Brain microvascular endothelial cell (primary cell): ENCODE measurements at regions not wholly inside any gene's neighbourhood (a gene's known extent, or its start where the extent isn't known, plus 50 kb on each side); places are given as distances from the start of the nearest gene placed in this dataset.

Source experiments
- DNase-seq: peaks from one replicate; pipeline ENCODE4 v3.0.0-alpha.2; 2020
- H3K27ac ChIP-seq: fragments of 250-450 bp; sonication (Bioruptor Pico); 2 replicates; pipeline ENCODE4 v1.5.1; 2020; ENCODE audit warnings: mild to moderate bottlenecking, moderate library complexity
- H3K27me3 ChIP-seq: fragments of 250-450 bp; sonication (Bioruptor Pico); replicated peaks from 2 replicates; pipeline ENCODE4 v1.5.1; 2020; ENCODE audit warnings: mild to moderate bottlenecking
- H3K36me3 ChIP-seq: fragments of 250-450 bp; sonication (Bioruptor Pico); replicated peaks from 2 replicates; pipeline ENCODE4 v1.5.1; 2020; ENCODE audit warnings: mild to moderate bottlenecking
- H3K4me3 ChIP-seq: 2 replicates; pipeline ENCODE4 v1.5.1; 2011; ENCODE audit warnings: low read depth, mild to moderate bottlenecking, control low read depth, low read length, moderate library complexity
- in situ Hi-C: cut with HindIII; loops from 2 replicates; pipeline ENCODE4 v1.10.0; 2017; ENCODE audit warnings: low sequenced_read_pairs, low pct_ligation_motif_present
- TF ChIP-seq, protein P1 (sequence below): IDR thresholded peaks from 2 replicates; pipeline ENCODE4 v1.5.1; 2011; ENCODE audit warnings: low read depth, mild to moderate bottlenecking, moderate library complexity, low read length, control low read depth, inconsistent platforms; ENCODE audit errors: missing control alignments

DNA sequence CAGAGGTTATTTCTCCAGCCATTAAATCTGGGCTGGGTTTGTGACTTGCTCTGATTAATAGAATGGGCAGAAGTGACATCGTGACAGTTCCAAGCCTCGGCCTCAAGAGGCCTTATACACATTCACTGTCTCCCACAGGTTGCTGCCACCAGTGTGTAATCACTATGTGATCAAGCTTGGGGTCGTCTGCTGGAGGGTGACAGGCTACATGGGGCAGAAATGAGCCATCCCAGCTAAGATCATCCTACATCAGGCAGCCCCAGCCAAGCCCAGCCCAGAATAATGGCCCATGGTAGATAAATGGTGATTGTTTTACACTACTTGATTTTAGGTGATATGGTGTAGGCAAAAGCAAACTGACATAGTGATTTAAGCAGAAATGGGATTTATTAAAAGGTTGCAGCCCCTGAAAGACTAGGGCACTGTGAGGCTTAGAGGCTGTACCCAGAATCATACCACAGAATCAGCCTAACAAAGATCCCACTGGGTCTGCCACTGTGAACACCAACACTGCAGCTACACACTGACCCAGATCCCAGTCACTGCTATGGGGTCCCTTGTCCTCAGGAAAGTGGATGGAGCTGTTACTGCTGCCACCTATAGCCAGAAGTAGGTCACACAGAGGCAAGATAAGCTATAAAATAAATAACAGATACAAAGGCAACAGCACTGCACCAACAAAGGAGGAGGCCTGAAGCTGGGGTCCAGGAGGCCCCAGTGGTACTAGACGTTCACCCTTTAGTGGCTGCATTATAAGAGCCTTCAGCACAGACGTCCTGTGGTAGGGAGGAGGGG lies 159.6 kb upstream of the RBPJ start:
- Histone ChIP-seq H3K4me3 (no peak overlapping the region), H3K27ac (no peak overlapping the region), H3K27me3 (no peaks in the 10 kb centered on the region), H3K36me3 (no peaks in the 10 kb centered on the region)
- TF ChIP-seq, protein P1, sequence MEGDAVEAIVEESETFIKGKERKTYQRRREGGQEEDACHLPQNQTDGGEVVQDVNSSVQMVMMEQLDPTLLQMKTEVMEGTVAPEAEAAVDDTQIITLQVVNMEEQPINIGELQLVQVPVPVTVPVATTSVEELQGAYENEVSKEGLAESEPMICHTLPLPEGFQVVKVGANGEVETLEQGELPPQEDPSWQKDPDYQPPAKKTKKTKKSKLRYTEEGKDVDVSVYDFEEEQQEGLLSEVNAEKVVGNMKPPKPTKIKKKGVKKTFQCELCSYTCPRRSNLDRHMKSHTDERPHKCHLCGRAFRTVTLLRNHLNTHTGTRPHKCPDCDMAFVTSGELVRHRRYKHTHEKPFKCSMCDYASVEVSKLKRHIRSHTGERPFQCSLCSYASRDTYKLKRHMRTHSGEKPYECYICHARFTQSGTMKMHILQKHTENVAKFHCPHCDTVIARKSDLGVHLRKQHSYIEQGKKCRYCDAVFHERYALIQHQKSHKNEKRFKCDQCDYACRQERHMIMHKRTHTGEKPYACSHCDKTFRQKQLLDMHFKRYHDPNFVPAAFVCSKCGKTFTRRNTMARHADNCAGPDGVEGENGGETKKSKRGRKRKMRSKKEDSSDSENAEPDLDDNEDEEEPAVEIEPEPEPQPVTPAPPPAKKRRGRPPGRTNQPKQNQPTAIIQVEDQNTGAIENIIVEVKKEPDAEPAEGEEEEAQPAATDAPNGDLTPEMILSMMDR, result peak; percentile 59
- in situ Hi-C loops, result no loop called here
- no peak for DNase-seq

GRCh38 chr4:26162101-26162500 lies 158.7 kb upstream of the RBPJ start:
- H3K27ac ChIP-seq, result no peak overlapping the region
- H3K4me3 ChIP-seq, result no peak overlapping the region
- in situ Hi-C loops, result no loop called here
- TF ChIP-seq, protein P1, result no peak
- H3K27me3 ChIP-seq, result no peaks in the 10 kb centered on the region
- DNase-seq, result no peak
- no peaks in the 10 kb centered on the region for H3K36me3 ChIP-seq

GRCh38 chr4:26163425-26164362 lies 157.1 kb upstream of the RBPJ start:
- H3K4me3 ChIP-seq, result no peak overlapping the region
- no peaks in the 10 kb centered on the region for H3K36me3 ChIP-seq
- H3K27me3 ChIP-seq, result no peaks in the 10 kb centered on the region
- in situ Hi-C loops, result no loop called here
- no peak overlapping the region for H3K27ac ChIP-seq
- TF ChIP-seq, protein P1, result no peak
- DNase-seq, result no peak

GRCh38 chr4:26171501-26171900 lies 149.3 kb upstream of the RBPJ start:
- TF ChIP-seq, protein P1, result no peak
- no peak overlapping the region for H3K4me3 ChIP-seq
- H3K27ac ChIP-seq, result no peak overlapping the region
- no peaks in the 10 kb centered on the region for H3K36me3 ChIP-seq
- no peaks in the 10 kb centered on the region for H3K27me3 ChIP-seq
- in situ Hi-C loops, result no loop called here
- DNase-seq, result no peak

DNA sequence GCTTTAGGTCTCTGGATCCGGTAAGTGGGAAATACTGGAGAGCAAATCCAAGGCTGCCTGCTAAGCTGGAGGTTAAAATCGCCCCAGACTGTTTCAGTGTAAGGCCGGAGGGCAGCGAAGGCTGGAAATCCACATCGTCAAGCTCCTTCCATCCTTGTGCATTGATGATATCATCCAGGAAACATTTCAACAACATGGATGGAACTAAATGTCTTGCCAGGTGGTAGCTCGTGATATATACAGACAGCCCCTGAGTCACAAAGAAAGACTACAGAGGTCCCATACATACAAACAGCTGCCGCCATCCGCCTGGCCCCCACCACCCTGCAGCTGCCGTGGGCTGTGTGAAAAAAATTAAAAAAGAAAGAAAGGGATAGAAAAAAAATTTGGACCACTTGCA lies 148.9 kb upstream of the RBPJ start:
- no peaks in the 10 kb centered on the region for H3K36me3 ChIP-seq
- in situ Hi-C loops, result no loop called here
- no peaks in the 10 kb centered on the region for H3K27me3 ChIP-seq
- H3K4me3 ChIP-seq, result no peak overlapping the region
- peak; percentile 50 for DNase-seq
- TF ChIP-seq, protein P1, result no peak
- no peak overlapping the region for H3K27ac ChIP-seq
